Psoas muscle (tissue), 7 donors: ENCODE measurements at regions not wholly inside any gene's neighbourhood (a gene's known extent, or its start where the extent isn't known, plus 50 kb on each side); places are given as distances from the start of the nearest gene placed in this dataset.

Experiments
- ATAC-seq, 4 donors: fragments of 200-7000 bp; cut with Tn5 transposase; one replicate each; pipeline ENCODE4 v1.9.1; 2020; ENCODE audit warnings: moderate library complexity in 3 of 4, mild to moderate bottlenecking in 2 of 4
- DNase-seq, 2 donors: peaks; one replicate each; pipeline ENCODE4 v3.0.0-alpha.2; 2020
- H3K27ac ChIP-seq: fragments of 200-600 bp; one replicate; pipeline ENCODE4 v1.8.0; 2022
- H3K27me3 ChIP-seq, 3 donors: fragments of 200-600 bp in 1 of 3; one replicate each; pipeline versions ENCODE4 v1.6.1 to v1.8.0; 2013 to 2022; ENCODE audit warnings: low read length in 2 of 3, mild to moderate bottlenecking in 2 of 3, moderate library complexity in 1 of 3; ENCODE audit not compliant: insufficient read depth in 3 of 3
- H3K36me3 ChIP-seq, 2 donors: fragments of 200-600 bp in 1 of 2; one replicate each; pipeline versions ENCODE4 v1.6.1 to v1.8.0; 2013 to 2022; ENCODE audit warnings: low read depth in 1 of 2, mild to moderate bottlenecking in 1 of 2, moderate library complexity in 1 of 2; ENCODE audit not compliant: insufficient read depth in 1 of 2
- H3K4me1 ChIP-seq: fragments of 200-600 bp; one replicate; pipeline ENCODE4 v1.8.0; 2022
- H3K4me3 ChIP-seq: fragments of 200-600 bp; one replicate; pipeline ENCODE4 v1.8.0; 2022; ENCODE audit warnings: mild to moderate bottlenecking
- H3K9me3 ChIP-seq: fragments of 200-600 bp; one replicate; pipeline ENCODE4 v1.8.0; 2022
- WGBS, 3 donors: extraction: QIAGEN DNeasy Blood & Tissue Kit; methylation state at CpG; one replicate each; pipeline versions ENCODE4 v1.1.6 to v1.1.7; 2013; 5-methylcytosine and 5-hydroxymethylcytosine counted together
- intact Hi-C, 2 donors: fragments of 100-400 bp; cut with DNase I; formaldehyde crosslinking; loops; one replicate each; pipeline versions ENCODE4 v1.11.0 to v1.14.2; 2022
- TF ChIP-seq, protein P1 (sequence below): fragments of 200-600 bp; IDR thresholded peaks from one replicate; pipeline ENCODE4 v1.8.0; 2022; ENCODE audit warnings: antibody characterized with exemption
- donor health status: healthy with polysubstance abuse.
- donor health status: DM: no; HTN: no; CAD: no; lungs with moderate emphysema.
- donor health status: Bipolar disorder and iron deficiency.
- donor health status: healthy.
- donor health status: DM: yes; HTN: yes; CAD: no.
- donor health status: DM: no; HTN: no; CAD: no.
- donor health status: DM: yes; HTN: yes; CAD: no.

DNA sequence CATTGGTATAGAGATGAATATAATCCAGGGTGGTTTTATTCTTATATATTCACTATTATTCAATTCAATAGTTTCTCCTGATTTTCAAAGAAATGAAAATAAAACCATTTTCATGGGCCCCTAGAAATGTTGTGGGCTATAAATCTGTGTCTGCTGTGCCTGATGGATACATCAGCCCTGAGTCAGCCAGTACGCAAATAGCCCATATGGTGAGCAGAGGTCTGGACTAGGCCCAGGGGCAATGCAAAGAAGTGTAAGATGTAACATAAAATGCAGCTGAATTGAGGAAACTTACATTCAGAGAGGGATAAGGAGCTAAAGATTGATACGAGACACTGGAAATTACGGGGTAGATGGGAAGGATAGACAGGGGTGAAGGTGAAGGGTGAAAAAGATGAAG lies 122.5 kb downstream of the MAIP1 start:
- 93 to 97% (median 96%) methylated on average over 3 of the region's 3 CpGs for WGBS, 3 donors
- intact Hi-C loops, result no loop called here
- Histone ChIP-seq H3K27me3 (no peaks in the 10 kb centered on the region), H3K36me3 (no peaks in the 10 kb centered on the region), H3K27ac (no peak overlapping the region), H3K4me3 (no peak overlapping the region), H3K9me3 (peaks cover 3% of the 10 kb centered on the region), H3K4me1 (no peaks in the 10 kb centered on the region)
- TF ChIP-seq, protein P1, sequence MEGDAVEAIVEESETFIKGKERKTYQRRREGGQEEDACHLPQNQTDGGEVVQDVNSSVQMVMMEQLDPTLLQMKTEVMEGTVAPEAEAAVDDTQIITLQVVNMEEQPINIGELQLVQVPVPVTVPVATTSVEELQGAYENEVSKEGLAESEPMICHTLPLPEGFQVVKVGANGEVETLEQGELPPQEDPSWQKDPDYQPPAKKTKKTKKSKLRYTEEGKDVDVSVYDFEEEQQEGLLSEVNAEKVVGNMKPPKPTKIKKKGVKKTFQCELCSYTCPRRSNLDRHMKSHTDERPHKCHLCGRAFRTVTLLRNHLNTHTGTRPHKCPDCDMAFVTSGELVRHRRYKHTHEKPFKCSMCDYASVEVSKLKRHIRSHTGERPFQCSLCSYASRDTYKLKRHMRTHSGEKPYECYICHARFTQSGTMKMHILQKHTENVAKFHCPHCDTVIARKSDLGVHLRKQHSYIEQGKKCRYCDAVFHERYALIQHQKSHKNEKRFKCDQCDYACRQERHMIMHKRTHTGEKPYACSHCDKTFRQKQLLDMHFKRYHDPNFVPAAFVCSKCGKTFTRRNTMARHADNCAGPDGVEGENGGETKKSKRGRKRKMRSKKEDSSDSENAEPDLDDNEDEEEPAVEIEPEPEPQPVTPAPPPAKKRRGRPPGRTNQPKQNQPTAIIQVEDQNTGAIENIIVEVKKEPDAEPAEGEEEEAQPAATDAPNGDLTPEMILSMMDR, result no peak
- DNase-seq (no peak), ATAC-seq (no peak)

DNA sequence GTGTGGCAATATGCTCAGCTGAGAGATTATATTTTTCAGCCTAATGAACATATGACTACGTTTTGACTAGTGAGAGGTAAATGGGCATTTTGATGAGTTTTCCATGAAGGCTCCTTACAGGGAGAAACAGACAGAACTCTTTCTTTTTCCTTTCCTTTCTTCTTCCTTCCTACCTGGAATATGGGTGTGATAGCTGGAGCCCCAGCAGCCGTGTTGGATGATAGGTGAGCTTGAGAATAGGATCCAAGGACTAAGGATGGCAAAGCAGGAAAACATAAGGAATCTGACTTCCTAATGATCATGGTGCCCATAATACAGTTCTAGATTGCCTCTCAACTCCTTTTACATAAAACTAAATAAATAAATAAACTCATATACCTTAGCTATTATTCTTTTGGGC lies 124.0 kb downstream of the MAIP1 start:
- Histone ChIP-seq H3K4me1 (no peaks in the 10 kb centered on the region), H3K9me3 (peaks cover 3% of the 10 kb centered on the region), H3K36me3 (no peaks in the 10 kb centered on the region), H3K27me3 (no peaks in the 10 kb centered on the region), H3K4me3 (no peak overlapping the region), H3K27ac (no peak overlapping the region)
- 94 to 96% (median 95%) methylated on average over 2 of the region's 2 CpGs for WGBS, 3 donors
- DNase-seq (no peak), ATAC-seq (no peak)
- intact Hi-C loops, result no loop called here
- TF ChIP-seq, protein P1, result no peak

DNA sequence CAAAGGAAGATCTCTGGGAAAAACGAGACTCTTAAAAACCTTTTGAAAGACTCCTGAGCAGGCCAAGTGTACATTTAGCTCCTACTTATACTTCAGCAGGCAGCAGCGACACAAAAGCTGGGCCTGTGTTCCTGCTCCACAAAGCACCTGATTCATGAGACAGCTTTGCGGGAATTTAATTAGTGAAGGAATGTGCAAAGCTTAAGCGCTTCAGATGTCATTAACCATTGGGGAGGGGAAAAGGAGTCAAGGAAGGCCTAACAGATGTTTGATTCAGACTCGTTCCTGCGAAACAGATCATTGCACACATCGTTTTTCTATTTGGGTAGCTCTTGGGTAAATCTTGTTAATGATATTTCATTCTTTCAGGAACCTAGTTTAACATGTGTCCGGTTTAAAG lies 125.9 kb downstream of the MAIP1 start:
- intact Hi-C loops, result no loop called here
- 48 to 64% (median 57%) methylated on average over 8 of the region's 8 CpGs for WGBS, 3 donors
- Histone ChIP-seq H3K4me1 (no peaks in the 10 kb centered on the region), H3K27me3 (no peaks in the 10 kb centered on the region), H3K4me3 (no peak overlapping the region), H3K9me3 (peaks cover 3% of the 10 kb centered on the region), H3K36me3 (no peaks in the 10 kb centered on the region), H3K27ac (no peak overlapping the region)
- TF ChIP-seq, protein P1, result no peak
- no peak for DNase-seq
- ATAC-seq, result no peak

DNA sequence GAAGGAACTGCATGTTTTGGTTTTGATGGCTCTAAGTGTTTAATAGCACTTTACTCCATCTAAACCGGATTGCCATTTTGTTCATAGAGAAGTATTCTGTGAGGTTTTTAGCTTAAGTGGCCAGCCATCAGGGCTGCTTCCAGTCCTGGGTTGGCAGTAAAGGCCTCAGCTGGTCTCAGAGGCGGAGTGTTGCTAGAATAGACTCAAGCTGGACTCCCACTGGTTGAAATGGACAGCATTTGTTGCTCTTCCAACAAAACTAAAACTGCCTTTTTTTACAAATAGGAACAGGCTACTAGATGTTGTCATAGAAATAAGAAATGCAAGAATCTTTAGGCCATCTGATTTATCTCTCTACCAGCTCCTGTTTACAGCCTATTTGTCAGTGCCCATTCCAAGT lies 126.4 kb downstream of the MAIP1 start:
- WGBS, 3 donors, result 72 to 82% (median 79%) methylated on average over 2 of the region's 2 CpGs

DNA sequence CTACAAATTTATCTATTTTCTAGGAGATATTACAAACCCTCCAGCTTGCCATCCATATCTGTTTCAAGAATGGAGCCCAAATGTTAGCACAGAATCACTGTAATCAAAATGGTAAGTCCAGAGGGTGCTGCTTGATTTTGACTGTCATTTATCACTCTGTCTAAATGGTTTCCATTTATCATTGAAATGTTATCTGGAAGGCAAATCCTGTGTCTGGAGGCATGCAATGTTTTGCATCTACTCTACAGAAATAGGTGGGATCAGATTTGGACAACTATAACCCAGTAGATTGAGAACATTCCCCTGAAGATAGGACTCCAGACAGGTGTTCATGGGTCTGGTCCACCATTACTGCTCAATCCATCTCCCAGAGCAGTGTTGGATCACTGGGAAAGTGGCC lies 128.7 kb downstream of the MAIP1 start:
- Histone ChIP-seq H3K9me3 (peaks cover 3% of the 10 kb centered on the region), H3K27me3 (no peaks in the 10 kb centered on the region), H3K4me1 (no peaks in the 10 kb centered on the region), H3K4me3 (no peak overlapping the region), H3K27ac (no peak overlapping the region), H3K36me3 (no peaks in the 10 kb centered on the region)
- ATAC-seq, result no peak
- TF ChIP-seq, protein P1, result no peak
- no peak for DNase-seq
- intact Hi-C loops, result no loop called here

More for the DNA sequence above, 126.4 kb downstream of the MAIP1 start:
- intact Hi-C loops, result no loop called here
- Histone ChIP-seq H3K36me3 (no peaks in the 10 kb centered on the region), H3K9me3 (peaks cover 3% of the 10 kb centered on the region), H3K27me3 (no peaks in the 10 kb centered on the region), H3K4me1 (no peaks in the 10 kb centered on the region), H3K27ac (no peak overlapping the region), H3K4me3 (no peak overlapping the region)
- DNase-seq (no peak), ATAC-seq (no peak)
- TF ChIP-seq, protein P1, result no peak
